GM10248 (cell line): ENCODE measurements at regions not wholly inside any gene's neighbourhood (a gene's known extent, or its start where the extent isn't known, plus 50 kb on each side); places are given as distances from the start of the nearest gene placed in this dataset.
"Not testable (repeated sequence)": the region's sequence is repeated elsewhere in the genome, so short reads cannot be mapped to it uniquely, and the experiment has no call there.

ENCODE experiments used
- CTCF ChIA-PET: fragments of 300-600 bp; sonication (Branson Sonifier 250); formaldehyde crosslinking; extraction: SDS; loops from one replicate; lab custom pipeline; 2021; ENCODE audit warnings: antibody characterized with exemption; lab: Yijun Ruan, JAX
- POLR2A ChIA-PET: fragments of 350-650 bp; sonication (Branson Sonifier 250); formaldehyde crosslinking; extraction: SDS; loops from one replicate; lab custom pipeline; 2020; ENCODE audit warnings: antibody characterized with exemption; lab: Yijun Ruan, JAX
- DNase-seq: peaks from one replicate; pipeline ENCODE4 v3.0.0; 2012; ENCODE audit errors: extremely low spot score
- CTCF ChIP-seq: IDR thresholded peaks from 2 replicates; pipeline ENCODE4 v1.5.1; 2012; ENCODE audit warnings: mild to moderate bottlenecking, low read depth; ENCODE audit errors: extremely low read depth, missing control alignments, control extremely low read depth

GRCh38 chr19:20276011-20276731 lies 109.2 kb downstream of the ZNF486 start:
- no peak for TF ChIP-seq CTCF
- ChIA-PET CTCF (interaction anchor here (1.0 kb wide), 1 partner anchor 8 kb away, joined by 3 read pairs; no protein-coding TSS in a partner anchor), POLR2A (no interaction called here)
- DNase-seq, result no peak

- ChIA-PET POLR2A (no interaction called here), CTCF (no interaction called here)
- DNase-seq, result no peak
- no peak for TF ChIP-seq CTCF
Measured at GRCh38 chr19:20273951-20274570, 107.0 kb downstream of the ZNF486 start.

GRCh38 chr19:20273376-20273775 lies 106.4 kb downstream of the ZNF486 start:
- CTCF ChIA-PET, result no interaction called here

GRCh38 chr19:20272627-20273010 lies 105.6 kb downstream of the ZNF486 start:
- POLR2A ChIA-PET, DNase-seq, CTCF ChIA-PET: not testable (repeated sequence)

More at GRCh38 chr19:20273376-20273775, 106.4 kb downstream of the ZNF486 start:
- DNase-seq, result no peak
- POLR2A ChIA-PET, result no interaction called here
- TF ChIP-seq CTCF, result no peak

GRCh38 chr19:20271927-20272626 lies 105.1 kb downstream of the ZNF486 start:
- DNase-seq, CTCF ChIA-PET, POLR2A ChIA-PET: not testable (repeated sequence)

GRCh38 chr19:20271215-20271926 lies 104.4 kb downstream of the ZNF486 start:
- ChIA-PET POLR2A (no interaction called here), CTCF (no interaction called here)
- no peak for TF ChIP-seq CTCF
- no peak for DNase-seq

- no peak for DNase-seq
- ChIA-PET CTCF (no interaction called here), POLR2A (no interaction called here)
- TF ChIP-seq CTCF, result no peak
Measured at GRCh38 chr19:20269461-20269860, 102.4 kb downstream of the ZNF486 start.

- CTCF ChIA-PET, POLR2A ChIA-PET, DNase-seq: not testable (repeated sequence)
Measured at GRCh38 chr19:20261513-20261912, 94.5 kb downstream of the ZNF486 start.

GRCh38 chr19:20260738-20261137 lies 93.7 kb downstream of the ZNF486 start:
- DNase-seq, CTCF ChIA-PET, POLR2A ChIA-PET: not testable (repeated sequence)
